ENCODE measurements at regions not wholly inside any gene's neighbourhood (a gene's known extent, or its start where the extent isn't known, plus 50 kb on each side); places are given as distances from the start of the nearest gene placed in this dataset.

GRCh38 chr6:18883851-18884250 is 496.7 kb downstream of the RNF144B start:
- DNase-seq: no peak
- Histone ChIP-seq H3K79me2 (ENCODE audit: insufficient read depth) (no peaks in the 10 kb centered on the region), H3F3A (replicated peaks; ENCODE audit: insufficient read depth) (no peaks in the 10 kb centered on the region), H3K9ac (no peak overlapping the region), H3K4me1 (ENCODE audit: control insufficient read depth in 1 of 2, insufficient read depth in 2 of 2, low read depth in 1 of 2, low read length in 1 of 2) (no peaks in the 10 kb centered on the region), H4K20me1 (ENCODE audit: insufficient read depth) (no peaks in the 10 kb centered on the region), H3K4me2 (no peak overlapping the region), H3K9me2 (no peaks in the 10 kb centered on the region; the same call in 1 of the 2 replicates), H3K27ac (ENCODE audit: low read depth in 2 of 2, low read length in 1 of 2) (no peak overlapping the region), H3K4me3 (ENCODE audit: low read depth in 2 of 2, low read length in 1 of 2) (no peak overlapping the region), H3K36me3 (replicated peaks in 1 of 2; ENCODE audit: control insufficient read depth in 1 of 2, insufficient read depth in 2 of 2, low read length in 1 of 2) (no peaks in the 10 kb centered on the region), H3K9me3 (no peaks in the 10 kb centered on the region), H3K27me3 (ENCODE audit: insufficient read depth) (no peaks in the 10 kb centered on the region), H2AFZ (ENCODE audit: low read depth) (no peak overlapping the region)
- WGBS (ENCODE audit: low lambda C conversion rate): 2% methylated on average over 3 of the region's 3 CpGs
- no peak for TF ChIP-seq EP300 (IDR thresholded peaks at IDR 0.05; ENCODE audit: borderline replicate concordance in 1 of 2, low read depth in 1 of 2, low read length in 1 of 2)
- TF ChIP-seq GABPA (IDR thresholded peaks at IDR 0.05; ENCODE audit: low read depth): no peak
- TF ChIP-seq SIN3A (IDR thresholded peaks at IDR 0.05; ENCODE audit: borderline replicate concordance, low read depth, low read length): no peak
- no peak for TF ChIP-seq RXRA (IDR thresholded peaks at IDR 0.05; ENCODE audit: borderline replicate concordance, low read depth)
- no peak for TF ChIP-seq SMC3 (IDR thresholded peaks at IDR 0.05; ENCODE audit: low read depth, low read length)
- TF ChIP-seq POLR2AphosphoS5 (IDR thresholded peaks at IDR 0.05; ENCODE audit: low read depth, low read length): no peak
- no peak for TF ChIP-seq CHD2 (IDR thresholded peaks at IDR 0.05; ENCODE audit: low read length, partially characterized antibody)
- no peak for TF ChIP-seq RCOR1 (IDR thresholded peaks at IDR 0.05; ENCODE audit: low read length)
- TF ChIP-seq REST (IDR thresholded peaks at IDR 0.05; ENCODE audit: low read depth, low read length): no peak
- POLR2A ChIA-PET: no interaction called here
- CTCF ChIA-PET: no interaction called here

GRCh38 chr6:18893540-18894269 is 506.6 kb downstream of the RNF144B start:
- Histone ChIP-seq H3K4me2 (no peak overlapping the region), H2AFZ (ENCODE audit: low read depth) (no peak overlapping the region), H3F3A (replicated peaks; ENCODE audit: insufficient read depth) (no peaks in the 10 kb centered on the region), H3K9me3 (no peaks in the 10 kb centered on the region), H3K27ac (ENCODE audit: low read depth in 2 of 2, low read length in 1 of 2) (no peak overlapping the region), H3K4me3 (ENCODE audit: low read depth in 2 of 2, low read length in 1 of 2) (no peak overlapping the region), H3K27me3 (ENCODE audit: insufficient read depth) (no peaks in the 10 kb centered on the region), H3K79me2 (ENCODE audit: insufficient read depth) (no peaks in the 10 kb centered on the region), H3K9ac (no peak overlapping the region), H3K9me2 (0 out of 2 replicates have a peak, but pooled peaks cover 3% of the 10 kb centered on the region), H3K4me1 (ENCODE audit: control insufficient read depth in 1 of 2, insufficient read depth in 2 of 2, low read depth in 1 of 2, low read length in 1 of 2) (no peaks in the 10 kb centered on the region), H4K20me1 (ENCODE audit: insufficient read depth) (no peaks in the 10 kb centered on the region), H3K36me3 (replicated peaks in 1 of 2; ENCODE audit: control insufficient read depth in 1 of 2, insufficient read depth in 2 of 2, low read length in 1 of 2) (no peaks in the 10 kb centered on the region)
- CTCF ChIA-PET: no interaction called here
- DNase-seq: no peak
- POLR2A ChIA-PET: no interaction called here
- TF ChIP-seq JUND (IDR thresholded peaks at IDR 0.05): no peak
- no peak for TF ChIP-seq FOXM1 (IDR thresholded peaks at IDR 0.05; ENCODE audit: low read depth)
- no peak for TF ChIP-seq MAX (IDR thresholded peaks at IDR 0.05; ENCODE audit: low read depth)
- no peak for TF ChIP-seq MXI1 (IDR thresholded peaks at IDR 0.05; ENCODE audit: low read depth, low read length)
- TF ChIP-seq CHD2 (IDR thresholded peaks at IDR 0.05; ENCODE audit: low read length, partially characterized antibody): no peak
- no peak for TF ChIP-seq RFX5 (IDR thresholded peaks at IDR 0.05; ENCODE audit: low read length)
- 0% methylated on average over 7 of the region's 7 CpGs for WGBS (ENCODE audit: low lambda C conversion rate)
